SU-DHL-6 (cell line): ENCODE measurements at regions not wholly inside any gene's neighbourhood (a gene's known extent, or its start where the extent isn't known, plus 50 kb on each side); places are given as distances from the start of the nearest gene placed in this dataset.

ENCODE experiments used
- H2AFZ ChIP-seq: fragments of 200-600 bp; sonication (generic); 2 replicates; pipeline ENCODE4 v1.6.1; 2014; ENCODE audit warnings: low read depth, mild to moderate bottlenecking, moderate library complexity, mixed read lengths, antibody characterized with exemption, low read length; ENCODE audit not compliant: severe bottlenecking
- H3F3A ChIP-seq: fragments of 200-600 bp; shearing (Covaris generic); 2 replicates; pipeline ENCODE4 v1.6.0; 2016; ENCODE audit warnings: antibody characterized with exemption, mild to moderate bottlenecking; ENCODE audit not compliant: insufficient read depth
- H3K27ac ChIP-seq: fragments of 200-600 bp; sonication (generic); 2 replicates; pipeline ENCODE4 v1.5.1; 2016; ENCODE audit warnings: low read depth, mild to moderate bottlenecking, low read length, moderate library complexity, mixed read lengths
- H3K27me3 ChIP-seq: fragments of 200-600 bp; sonication (generic), shearing (Covaris generic); 2 replicates; pipeline ENCODE4 v1.6.0; 2014; ENCODE audit warnings: mild to moderate bottlenecking, low read length
- H3K36me3 ChIP-seq: fragments of 200-600 bp; sonication (generic); 2 replicates; pipeline ENCODE4 v1.6.1; 2014; ENCODE audit warnings: mild to moderate bottlenecking, low read length, mixed read lengths
- H3K4me2 ChIP-seq: fragments of 300-600, 200-600 bp; shearing (Covaris generic), sonication (generic); 2 replicates; pipeline ENCODE4 v1.6.0; 2014; ENCODE audit warnings: low read length, low read depth, mild to moderate bottlenecking; ENCODE audit not compliant: poor library complexity, severe bottlenecking
- H3K4me3 ChIP-seq: fragments of 200-600 bp; sonication (generic); 2 replicates; pipeline ENCODE4 v1.5.1; 2014; ENCODE audit warnings: antibody characterized with exemption, low read length, mild to moderate bottlenecking, mixed read lengths; ENCODE audit not compliant: insufficient read depth, poor library complexity, severe bottlenecking
- H3K79me2 ChIP-seq: fragments of 200-600 bp; sonication (generic); 2 replicates; pipeline ENCODE4 v1.6.1; 2014; ENCODE audit warnings: mild to moderate bottlenecking, low read length, moderate library complexity; ENCODE audit not compliant: insufficient read depth
- H3K9ac ChIP-seq: fragments of 200-600 bp; sonication (generic); 2 replicates; pipeline ENCODE4 v1.7.0; 2014; ENCODE audit warnings: mild to moderate bottlenecking, low read length
- H3K9me2 ChIP-seq: fragments of 200-600 bp; sonication (generic); replicated peaks from 2 replicates; pipeline ENCODE4 v1.6.1; 2014; ENCODE audit warnings: low read length; ENCODE audit not compliant: insufficient read depth
- H3K9me3 ChIP-seq: fragments of 200-600 bp; sonication (generic); 2 replicates; pipeline ENCODE4 v1.6.1; 2014; ENCODE audit warnings: low read length, mixed read lengths; ENCODE audit not compliant: insufficient read depth
- H4K20me1 ChIP-seq: fragments of 200-600 bp; sonication (generic); 2 replicates; pipeline ENCODE4 v1.6.1; 2014; ENCODE audit warnings: low read depth, mild to moderate bottlenecking, antibody characterized with exemption, low read length, moderate library complexity, mixed read lengths
- CTCF ChIP-seq: fragments of 200-600 bp; sonication (generic); IDR thresholded peaks from one replicate; pipeline ENCODE4 v1.5.1; 2017; ENCODE audit warnings: antibody characterized with exemption, mild to moderate bottlenecking, low read length, moderate library complexity; ENCODE audit not compliant: insufficient read depth, poor library complexity, severe bottlenecking
- EZH2phosphoT487 ChIP-seq: fragments of 200-600 bp; sonication (generic), shearing (Covaris generic); conservative IDR thresholded peaks from 2 replicates; pipeline ENCODE4 v1.6.1; 2018; ENCODE audit warnings: mild to moderate bottlenecking, antibody characterized with exemption, low read length, moderate library complexity, mixed read lengths

GRCh38 chr1:29557701-29558600 lies 321.6 kb downstream of the PTPRU start:
- TF ChIP-seq EZH2phosphoT487 (no peak), CTCF (no peak)
- Histone ChIP-seq H3K9me2 (no peaks in the 10 kb centered on the region), H4K20me1 (no peaks in the 10 kb centered on the region)

GRCh38 chr1:29557066-29557465 lies 320.7 kb downstream of the PTPRU start:
- H3K79me2 ChIP-seq = no peaks in the 10 kb centered on the region
- no peak overlapping the region for H2AFZ ChIP-seq
- H3F3A ChIP-seq = no peaks in the 10 kb centered on the region
- no peaks in the 10 kb centered on the region for H3K36me3 ChIP-seq
- no peak overlapping the region for H3K4me3 ChIP-seq
- no peak overlapping the region for H3K4me2 ChIP-seq
- H3K27ac ChIP-seq = no peak overlapping the region
- no peaks in the 10 kb centered on the region for H3K9me2 ChIP-seq
- H4K20me1 ChIP-seq = no peaks in the 10 kb centered on the region
- no peaks in the 10 kb centered on the region for H3K9me3 ChIP-seq
- no peaks in the 10 kb centered on the region for H3K27me3 ChIP-seq
- TF ChIP-seq CTCF = no peak
- no peak for TF ChIP-seq EZH2phosphoT487
- no peak overlapping the region for H3K9ac ChIP-seq

More at GRCh38 chr1:29557701-29558600, 321.6 kb downstream of the PTPRU start:
- no peaks in the 10 kb centered on the region for H3F3A ChIP-seq
- H3K36me3 ChIP-seq = no peaks in the 10 kb centered on the region
- H2AFZ ChIP-seq = no peak overlapping the region
- peaks cover 1% of the 10 kb centered on the region; the same call in 1 of the 2 replicates for H3K9me3 ChIP-seq
- H3K27me3 ChIP-seq = no peaks in the 10 kb centered on the region
- no peak overlapping the region for H3K9ac ChIP-seq
- H3K4me2 ChIP-seq = no peak overlapping the region
- H3K4me3 ChIP-seq = no peak overlapping the region
- H3K79me2 ChIP-seq = no peaks in the 10 kb centered on the region
- H3K27ac ChIP-seq = no peak overlapping the region

GRCh38 chr1:29556657-29557056 lies 320.3 kb downstream of the PTPRU start:
- no peaks in the 10 kb centered on the region for H3K27me3 ChIP-seq
- H2AFZ ChIP-seq = no peak overlapping the region
- no peaks in the 10 kb centered on the region for H3F3A ChIP-seq
- no peak overlapping the region for H3K27ac ChIP-seq
- H3K36me3 ChIP-seq = no peaks in the 10 kb centered on the region
- H3K9me2 ChIP-seq = no peaks in the 10 kb centered on the region
- no peaks in the 10 kb centered on the region for H4K20me1 ChIP-seq
- no peak overlapping the region for H3K4me3 ChIP-seq
- H3K9me3 ChIP-seq = no peaks in the 10 kb centered on the region
- H3K79me2 ChIP-seq = no peaks in the 10 kb centered on the region
- H3K9ac ChIP-seq = no peak overlapping the region
- no peak overlapping the region for H3K4me2 ChIP-seq
- no peak for TF ChIP-seq CTCF
